H1 (cell line): ENCODE measurements at regions not wholly inside any gene's neighbourhood (a gene's known extent, or its start where the extent isn't known, plus 50 kb on each side); places are given as distances from the start of the nearest gene placed in this dataset.

Experiments
- CTCF ChIA-PET: fragments of 300-600 bp; sonication (Branson Sonifier 250); formaldehyde crosslinking; loops from one replicate; lab custom pipeline; 2021; ENCODE audit not compliant: partially characterized antibody; lab: Charles Lee
- POLR2A ChIA-PET: fragments of 300-600 bp; sonication (Branson Sonifier 250); formaldehyde crosslinking; loops from one replicate; lab custom pipeline; 2021; ENCODE audit warnings: inconsistent platforms; ENCODE audit not compliant: partially characterized antibody; lab: Charles Lee
- DNase-seq, 2 experiments: peaks; one replicate each; pipeline versions ENCODE4 v3.0.0 to v3.0.0-alpha.2; 2010 to 2022; ENCODE audit warnings: low spot score in 2 of 2, low read depth in 1 of 2, mixed read lengths in 1 of 2
- FAIRE-seq: peaks from 2 replicates; lab custom pipeline; 2011; peaks lifted over from hg19 to GRCh38; lab: Jason Lieb, UNC
- H2AFZ ChIP-seq: 2 replicates; pipeline ENCODE4 v1.8.1; 2012; ENCODE audit warnings: low read length, inconsistent platforms
- H2AK5ac ChIP-seq: 2 replicates; pipeline ENCODE4 v1.6.1; 2013; ENCODE audit warnings: low read depth, low read length
- H2BK120ac ChIP-seq: replicated peaks from 2 replicates; pipeline ENCODE3; 2013; ENCODE audit warnings: low read depth, low read length, inconsistent platforms
- H2BK12ac ChIP-seq: 2 replicates; pipeline ENCODE4 v1.6.1; 2013; ENCODE audit warnings: low read depth, low read length
- H2BK15ac ChIP-seq: 2 replicates; pipeline ENCODE4 v1.6.1; 2013; ENCODE audit warnings: low read length
- H2BK20ac ChIP-seq: 2 replicates; pipeline ENCODE4 v1.6.1; 2013; ENCODE audit warnings: low read length
- H2BK5ac ChIP-seq: 2 replicates; pipeline ENCODE4 v1.6.1; 2013; ENCODE audit warnings: low read depth, low read length
- H3K14ac ChIP-seq: 2 replicates; pipeline ENCODE4 v1.6.1; 2013; ENCODE audit warnings: inconsistent platforms; ENCODE audit not compliant: insufficient read length
- H3K18ac ChIP-seq: 2 replicates; pipeline ENCODE4 v1.6.1; 2013; ENCODE audit warnings: low read length; ENCODE audit errors: extremely low read depth
- H3K23ac ChIP-seq: 2 replicates; pipeline ENCODE4 v1.6.1; 2013; ENCODE audit warnings: inconsistent platforms; ENCODE audit not compliant: insufficient read length
- H3K23me2 ChIP-seq: 2 replicates; pipeline ENCODE4 v1.6.1; 2013; ENCODE audit warnings: low read depth, low read length
- H3K27ac ChIP-seq: 2 replicates; pipeline ENCODE4 v1.6.1; 2011; ENCODE audit warnings: low read depth, low read length, inconsistent platforms
- H3K27me3 ChIP-seq, 4 experiments: replicated peaks in 1 of 4; 1 replicate in 1 of 4; 2 replicates in 3 of 4; pipeline versions ENCODE4 v1.6.1 to v1.8.1; 2011 to 2013; ENCODE audit warnings: low read length in 3 of 4, mild to moderate bottlenecking in 3 of 4, inconsistent platforms in 2 of 4, mixed read lengths in 2 of 4, moderate library complexity in 1 of 4; ENCODE audit not compliant: control insufficient read depth in 3 of 4, insufficient read depth in 3 of 4; ENCODE audit errors: extremely low read depth in 1 of 4
- H3K36me3 ChIP-seq, 4 experiments: 2 replicates each; pipeline versions ENCODE4 v1.6.1 to v1.8.1; 2011 to 2013; ENCODE audit warnings: mild to moderate bottlenecking in 4 of 4, low read length in 3 of 4, moderate library complexity in 2 of 4, control low read depth in 1 of 4, inconsistent platforms in 1 of 4; ENCODE audit not compliant: insufficient read depth in 4 of 4, control insufficient read depth in 2 of 4
- H3K4ac ChIP-seq: replicated peaks from 2 replicates; pipeline ENCODE3; 2013; ENCODE audit warnings: low read length, low read depth, mixed read lengths, inconsistent platforms; ENCODE audit not compliant: insufficient read length
- H3K4me1 ChIP-seq, 4 experiments: replicated peaks in 1 of 4; 1 replicate in 1 of 4; 2 replicates in 3 of 4; pipeline versions ENCODE4 v1.6.1 to v1.8.1; 2011 to 2013; ENCODE audit warnings: low read length in 3 of 4, inconsistent platforms in 2 of 4, mixed read lengths in 1 of 4; ENCODE audit not compliant: insufficient read depth in 4 of 4, control insufficient read depth in 3 of 4
- H3K4me2 ChIP-seq, 2 experiments: 2 replicates each; pipeline versions ENCODE4 v1.6.1 to v1.8.1; 2011 to 2013; ENCODE audit warnings: low read depth in 2 of 2, low read length in 2 of 2, control low read depth in 1 of 2, inconsistent platforms in 1 of 2, mild to moderate bottlenecking in 1 of 2; ENCODE audit not compliant: insufficient read depth in 1 of 2
- H3K4me3 ChIP-seq, 4 experiments: fragments of 200-600, 300-600 bp in 1 of 4; sonication (generic), shearing (Covaris generic), sonication (Bioruptor Twin) in 1 of 4; 2 replicates each; pipeline versions ENCODE4 v1.5.1 to v1.8.1; 2011 to 2016; ENCODE audit warnings: low read length in 4 of 4, low read depth in 3 of 4, control low read depth in 2 of 4, inconsistent platforms in 2 of 4, mild to moderate bottlenecking in 2 of 4, mixed read lengths in 1 of 4, moderate library complexity in 1 of 4; ENCODE audit not compliant: insufficient read depth in 2 of 4; ENCODE audit errors: extremely low read depth in 1 of 4
- H3K56ac ChIP-seq: replicated peaks from 2 replicates; pipeline ENCODE3; 2013; ENCODE audit warnings: low read depth, mild to moderate bottlenecking, mixed read lengths, low read length, inconsistent platforms; ENCODE audit not compliant: insufficient read length
- H3K79me1 ChIP-seq: 2 replicates; pipeline ENCODE4 v1.6.1; 2013; ENCODE audit warnings: low read depth, low read length, control low read depth
- H3K79me2 ChIP-seq, 2 experiments: 2 replicates each; pipeline versions ENCODE4 v1.6.1 to v1.8.1; 2012 to 2013; ENCODE audit warnings: low read length in 2 of 2, mild to moderate bottlenecking in 2 of 2, inconsistent platforms in 1 of 2; ENCODE audit not compliant: insufficient read depth in 2 of 2, control insufficient read depth in 1 of 2
- H3K9ac ChIP-seq, 4 experiments: replicated peaks in 1 of 4; 1 replicate in 1 of 4; 2 replicates in 3 of 4; pipeline versions ENCODE4 v1.6.1 to v1.8.1; 2011 to 2013; ENCODE audit warnings: low read depth in 3 of 4, low read length in 3 of 4, control low read depth in 2 of 4, mild to moderate bottlenecking in 2 of 4, moderate library complexity in 2 of 4, inconsistent platforms in 1 of 4; ENCODE audit errors: extremely low read depth in 1 of 4
- H3K9me3 ChIP-seq, 2 experiments: 2 replicates each; pipeline versions ENCODE4 v1.6.1 to v1.8.1; 2012 to 2013; ENCODE audit warnings: mild to moderate bottlenecking in 2 of 2, moderate library complexity in 2 of 2, control low read depth in 1 of 2, inconsistent platforms in 1 of 2, low read depth in 1 of 2, low read length in 1 of 2, mixed read lengths in 1 of 2; ENCODE audit not compliant: insufficient read depth in 2 of 2
- H4K20me1 ChIP-seq, 2 experiments: replicated peaks in 1 of 2; 2 replicates each; pipeline versions ENCODE3 to v1.8.1; 2011 to 2013; ENCODE audit warnings: inconsistent platforms in 2 of 2, low read length in 2 of 2, mild to moderate bottlenecking in 1 of 2; ENCODE audit not compliant: insufficient read depth in 2 of 2, control insufficient read depth in 1 of 2
- H4K5ac ChIP-seq: 2 replicates; pipeline ENCODE4 v1.6.1; 2013; ENCODE audit warnings: low read length, low read depth, mixed read lengths, inconsistent platforms; ENCODE audit not compliant: insufficient read length
- H4K8ac ChIP-seq: 2 replicates; pipeline ENCODE4 v1.8.0; 2013; ENCODE audit warnings: mild to moderate bottlenecking, moderate library complexity, low read length, inconsistent platforms; ENCODE audit not compliant: insufficient read depth; ENCODE audit errors: extremely low read depth
- H4K91ac ChIP-seq: replicated peaks from 2 replicates; pipeline ENCODE3; 2013; ENCODE audit warnings: low read length, mixed read lengths, inconsistent platforms; ENCODE audit not compliant: insufficient read length
- CBX8 ChIP-seq: fragments of 300-800, 300-1000 bp; sonication (generic); IDR thresholded peaks from 2 replicates; pipeline ENCODE4 v1.7.1; 2016; ENCODE audit warnings: low read depth, low read length, borderline replicate concordance
- CEBPB ChIP-seq: IDR thresholded peaks from 2 replicates; pipeline ENCODE4 v1.6.1; 2012; ENCODE audit warnings: low read depth, low read length
- EP300 ChIP-seq, 2 experiments: IDR thresholded peaks; 1 replicate in 1 of 2; 2 replicates in 1 of 2; pipeline ENCODE4 v1.6.1; 2011 to 2012; ENCODE audit warnings: low read depth in 2 of 2, low read length in 2 of 2, mild to moderate bottlenecking in 2 of 2, borderline replicate concordance in 1 of 2, inconsistent platforms in 1 of 2, moderate library complexity in 1 of 2
- GABPA ChIP-seq: IDR thresholded peaks from 2 replicates; pipeline ENCODE4 v1.6.1; 2011; ENCODE audit warnings: mild to moderate bottlenecking, low read length, moderate library complexity, borderline replicate concordance; ENCODE audit not compliant: insufficient read depth
- MAX ChIP-seq: IDR thresholded peaks from 2 replicates; pipeline ENCODE4 v1.6.1; 2012; ENCODE audit warnings: inconsistent platforms
- RAD21 ChIP-seq, 2 experiments: IDR thresholded peaks in 1 of 2; conservative IDR thresholded peaks in 1 of 2; 2 replicates each; pipeline ENCODE4 v1.6.1; 2011; ENCODE audit warnings: low read depth in 2 of 2, low read length in 2 of 2, improper control_type of control experiment in 1 of 2, inconsistent platforms in 1 of 2, mild to moderate bottlenecking in 1 of 2, moderate library complexity in 1 of 2
- RNF2 ChIP-seq: fragments of 200-900, 300-1000 bp; sonication (generic); IDR thresholded peaks from 2 replicates; pipeline ENCODE4 v1.7.1; 2016; ENCODE audit warnings: borderline replicate concordance, low read depth, mild to moderate bottlenecking, antibody characterized with exemption, low read length; ENCODE audit not compliant: poor library complexity, severe bottlenecking; ENCODE audit errors: missing control alignments
- SIN3A ChIP-seq, 2 experiments: IDR thresholded peaks in 1 of 2; conservative IDR thresholded peaks in 1 of 2; 2 replicates each; pipeline ENCODE4 v1.6.1; 2011 to 2012; ENCODE audit warnings: low read length in 2 of 2, improper control_type of control experiment in 1 of 2, low read depth in 1 of 2, mild to moderate bottlenecking in 1 of 2
- SP1 ChIP-seq: IDR thresholded peaks from 2 replicates; pipeline ENCODE4 v1.6.1; 2011; ENCODE audit warnings: low read depth, low read length
- SP2 ChIP-seq: IDR thresholded peaks from 2 replicates; pipeline ENCODE4 v1.6.1; 2012; ENCODE audit warnings: mild to moderate bottlenecking, low read length, inconsistent platforms
- USF2 ChIP-seq: IDR thresholded peaks from 2 replicates; pipeline ENCODE4 v1.6.1; 2011; ENCODE audit warnings: low read length, improper control_type of control experiment
- WGBS, 2 experiments: shearing (Covaris generic) in 1 of 2; methylation state at CpG; one replicate each; pipeline versions ENCODE4 v1.1.6 to v1.1.7; 2013 to 2015; ENCODE audit warnings: low lambda C conversion rate in 2 of 2, mixed read lengths in 2 of 2, inconsistent platforms in 1 of 2, low coverage in 1 of 2, missing lambda C conversion rate in 1 of 2; ENCODE audit not compliant: insufficient replicate concordance in 2 of 2, insufficient coverage in 1 of 2, insufficient read length in 1 of 2; ENCODE audit errors: extremely low coverage in 1 of 2, missing lambda C conversion rate in 1 of 2; 5-methylcytosine and 5-hydroxymethylcytosine counted together

GRCh38 chr5:125150041-125150669 lies 403.7 kb upstream of the ZNF608 start:
- Histone ChIP-seq H2AFZ (no peak overlapping the region), H2BK120ac (no peak overlapping the region), H3K23ac (no peak overlapping the region), H2BK12ac (no peak overlapping the region), H3K36me3 (no peaks in the 10 kb centered on the region), H2BK20ac (no peak overlapping the region), H2BK5ac (no peak overlapping the region), H3K4ac (no peak overlapping the region), H3K4me1 (peaks cover 0 to 17% (median 7%) of the 10 kb centered on the region in 4 experiments; a peak in 5 of 7 replicates), H3K18ac (no peak overlapping the region), H3K27ac (no peak overlapping the region), H3K9me3 (no peaks in the 10 kb centered on the region), H3K27me3 (no peaks in the 10 kb centered on the region), H3K9ac (no peak overlapping the region), H3K56ac (no peak overlapping the region), H4K20me1 (no peaks in the 10 kb centered on the region), H3K79me2 (no peaks in the 10 kb centered on the region), H2BK15ac (no peak overlapping the region), H3K4me2 (no peak overlapping the region), H4K5ac (no peak overlapping the region), H4K91ac (no peak overlapping the region), H3K79me1 (no peaks in the 10 kb centered on the region), H4K8ac (no peak overlapping the region), H2AK5ac (no peak overlapping the region), H3K14ac (no peak overlapping the region), H3K23me2 (no peaks in the 10 kb centered on the region), H3K4me3 (no peak overlapping the region)
- FAIRE-seq, result no peak
- CTCF ChIA-PET, result interaction anchor here (1.3 kb wide), 1 partner anchor 25 kb away, joined by 3 read pairs; no protein-coding TSS in a partner anchor
- WGBS, 2 experiments, result 82% methylated on average over 3 of the region's 3 CpGs; no CpG with 5 or more reads in 1 of the 2 experiments
- DNase-seq, result no peak
- POLR2A ChIA-PET, result no interaction called here
- TF ChIP-seq SP1 (no peak), CBX8 (no peak), MAX (no peak), RAD21 (IDR thresholded peaks at IDR 0.05 in 1 of 2, conservative IDR thresholded peaks at IDR 0.05 in 1 of 2; ENCODE audit: low read depth in 2 of 2, low read length in 2 of 2) (no peak), EP300 (IDR thresholded peaks at IDR 0.05; ENCODE audit: borderline replicate concordance in 1 of 2, low read depth in 2 of 2, low read length in 2 of 2) (no peak), CEBPB (no peak), SP2 (no peak), SIN3A (conservative IDR thresholded peaks at IDR 0.05 in 1 of 2, IDR thresholded peaks at IDR 0.05 in 1 of 2; ENCODE audit: low read depth in 1 of 2, low read length in 2 of 2) (no peak), RNF2 (no peak), USF2 (no peak), GABPA (no peak)
